K562 (cell line): ENCODE measurements at regions not wholly inside any gene's neighbourhood (a gene's known extent, or its start where the extent isn't known, plus 50 kb on each side); places are given as distances from the start of the nearest gene placed in this dataset.

Source experiments
- ATAC-seq: fragments of 200-7000 bp; cut with Tn5 transposase; 3 replicates; pipeline ENCODE4 v1.9.1; 2020; ENCODE audit warnings: moderate library complexity
- BruUV-seq: library from RNA; stranded (reverse); fragments of 400-500 nt; replicated peaks from 2 replicates; lab custom pipeline; 2021; lab: Mats Ljungman, UMichigan
- CTCF ChIA-PET: fragments of 300-600 bp; formaldehyde crosslinking; extraction: SDS; loops from one replicate; lab custom pipeline; 2021; ENCODE audit warnings: low intra/inter-chr PET ratio; lab: Yijun Ruan, JAX
- POLR2A ChIA-PET: fragments of 300-600, 350-650 bp; sonication (Branson Sonifier 250); formaldehyde crosslinking; extraction: SDS; loops from one replicate; lab custom pipeline; 2021; ENCODE audit warnings: antibody characterized with exemption, inconsistent platforms; lab: Yijun Ruan, JAX
- DNase-seq, 4 experiments: peaks; one replicate each; pipeline versions ENCODE4 v3.0.0 to v3.0.0-alpha.2; 2011 to 2018; ENCODE audit warnings: low spot score in 3 of 4, mixed read lengths in 3 of 4; ENCODE audit errors: extremely low read depth in 1 of 4
- FAIRE-seq: peaks from 2 replicates; lab custom pipeline; 2011; peaks lifted over from hg19 to GRCh38; lab: Jason Lieb, UNC
- H2AFZ ChIP-seq: 2 replicates; pipeline ENCODE4 v1.6.0; 2011; ENCODE audit warnings: low read depth, low read length, control low read depth, inconsistent platforms
- H3K27ac ChIP-seq: fragments of 200-600 bp; 3 replicates; pipeline ENCODE4 v1.8.0; 2011; ENCODE audit warnings: low read depth, mild to moderate bottlenecking, control low read depth, inconsistent platforms, low read length, moderate library complexity, mixed read lengths; ENCODE audit errors: extremely low read depth
- H3K27me3 ChIP-seq, 2 experiments: fragments of 300-600 bp in 1 of 2; 2 replicates in 1 of 2; 3 replicates in 1 of 2; pipeline versions ENCODE4 v1.6.0 to v1.8.0; 2011; ENCODE audit warnings: inconsistent platforms in 2 of 2, low read length in 2 of 2, mild to moderate bottlenecking in 1 of 2, mixed read lengths in 1 of 2, moderate library complexity in 1 of 2; ENCODE audit not compliant: control insufficient read depth in 2 of 2, insufficient read depth in 2 of 2
- H3K36me3 ChIP-seq: fragments of 300-600 bp; 3 replicates; pipeline ENCODE4 v1.8.0; 2011; ENCODE audit warnings: mild to moderate bottlenecking, low read length, inconsistent platforms; ENCODE audit not compliant: control insufficient read depth, insufficient read depth
- H3K4me1 ChIP-seq, 2 experiments: fragments of 200-600 bp in 1 of 2; replicated peaks in 1 of 2; 2 replicates in 1 of 2; 3 replicates in 1 of 2; pipeline versions ENCODE4 v1.5.1 to v1.8.0; 2011; ENCODE audit warnings: inconsistent platforms in 2 of 2, low read length in 2 of 2, mild to moderate bottlenecking in 1 of 2, mixed read lengths in 1 of 2, moderate library complexity in 1 of 2; ENCODE audit not compliant: control insufficient read depth in 2 of 2, insufficient read depth in 2 of 2
- H3K4me2 ChIP-seq: 2 replicates; pipeline ENCODE4 v1.6.1; 2011; ENCODE audit warnings: low read length, control low read depth, inconsistent platforms, mixed read lengths; ENCODE audit not compliant: insufficient read depth
- H3K4me3 ChIP-seq: fragments of 200-600 bp; sonication (generic), shearing (Covaris generic); 2 replicates; pipeline ENCODE4 v1.5.1; 2016; ENCODE audit warnings: control low read depth, inconsistent platforms
- H3K79me2 ChIP-seq: fragments of 200-600 bp; 3 replicates; pipeline ENCODE4 v1.8.0; 2011; ENCODE audit warnings: low read length, inconsistent platforms; ENCODE audit not compliant: control insufficient read depth, insufficient read depth
- H3K9ac ChIP-seq, 2 experiments: 2 replicates each; pipeline versions ENCODE4 v1.6.0 to v1.6.1; 2011; ENCODE audit warnings: low read depth in 2 of 2, low read length in 2 of 2, control low read depth in 1 of 2, inconsistent platforms in 1 of 2, mild to moderate bottlenecking in 1 of 2, mixed read lengths in 1 of 2; ENCODE audit not compliant: insufficient read depth in 1 of 2
- H3K9me1 ChIP-seq: one replicate; pipeline ENCODE4 v1.6.0; 2011; ENCODE audit warnings: inconsistent platforms, mild to moderate bottlenecking, low read length, moderate library complexity; ENCODE audit not compliant: control insufficient read depth, insufficient read depth
- H3K9me3 ChIP-seq: replicated peaks from 2 replicates; pipeline ENCODE4 v1.5.1; 2011; ENCODE audit warnings: low read depth, low read length, inconsistent platforms; ENCODE audit not compliant: control insufficient read depth, insufficient read depth
- H4K20me1 ChIP-seq: replicated peaks from 2 replicates; pipeline ENCODE4 v1.6.1; 2011; ENCODE audit warnings: low read length, inconsistent platforms, mixed read lengths; ENCODE audit not compliant: control insufficient read depth, insufficient read depth
- CTCF ChIP-seq, 3 experiments: IDR thresholded peaks in 2 of 3; conservative IDR thresholded peaks in 1 of 3; 2 replicates each; pipeline ENCODE4 v1.5.1; 2011 to 2012; ENCODE audit warnings: low read length in 3 of 3, mild to moderate bottlenecking in 3 of 3, control low read depth in 2 of 3, improper control_type of control experiment in 1 of 3, inconsistent platforms in 1 of 3, low read depth in 1 of 3, mixed read lengths in 1 of 3, moderate library complexity in 1 of 3; ENCODE audit not compliant: insufficient read depth in 2 of 3
- ELK3 ChIP-seq: fragments of 450-650 bp; formaldehyde crosslinking; IDR thresholded peaks from 2 replicates; pipeline ENCODE4 v1.4.0; 2020; ENCODE audit warnings: mild to moderate bottlenecking
- HEY1 ChIP-seq: fragments of 250-450 bp; sonication (Bioruptor Pico); IDR thresholded peaks from 2 replicates; pipeline ENCODE4 v1.5.0; 2020; ENCODE audit warnings: mild to moderate bottlenecking, moderate library complexity, borderline replicate concordance
- MAZ ChIP-seq, 2 experiments: fragments of 450-650 bp in 1 of 2; sonication (generic) in 1 of 2; formaldehyde crosslinking; IDR thresholded peaks in 1 of 2; conservative IDR thresholded peaks in 1 of 2; 2 replicates each; pipeline versions ENCODE4 v1.4.0 to v1.5.0; 2020; ENCODE audit warnings: mild to moderate bottlenecking in 1 of 2, missing genetic modification reagents in 1 of 2
- MCM7 ChIP-seq, 2 experiments: fragments of 450-650 bp; IDR thresholded peaks; 2 replicates each; pipeline ENCODE4 v1.6.1; 2016 to 2018
- STAT5A ChIP-seq: IDR thresholded peaks from 2 replicates; pipeline ENCODE4 v1.6.1; 2012; ENCODE audit warnings: low read length, inconsistent platforms, borderline replicate concordance
- XRCC3 ChIP-seq: fragments of 450-650 bp; IDR thresholded peaks from 2 replicates; pipeline ENCODE4 v1.6.1; 2017; ENCODE audit warnings: mild to moderate bottlenecking, moderate library complexity
- ZNF316 ChIP-seq: fragments of 450-650 bp; IDR thresholded peaks from 2 replicates; pipeline ENCODE4 v1.6.1; 2016
- WGBS: fragments of 100-300 bp; shearing (Covaris generic); methylation state at CpG from one replicate; pipeline ENCODE4 v1.1.6; 2016; ENCODE audit warnings: low coverage, mixed read lengths; ENCODE audit not compliant: insufficient coverage; ENCODE audit errors: missing lambda C conversion rate; 5-methylcytosine and 5-hydroxymethylcytosine counted together
- in situ Hi-C: fragments of 300-500 bp; cut with MboI; formaldehyde crosslinking; loops from 4 replicates; pipeline ENCODE4 v1.15.0; 2018; ENCODE audit warnings: inconsistent platforms, mixed read lengths
- intact Hi-C: fragments of 100-400 bp; cut with micrococcal nuclease; formaldehyde crosslinking; loops from 2 replicates; pipeline ENCODE4 v1.14.2; 2022
- TF ChIP-seq, protein P1 (sequence below): sonication (generic); formaldehyde crosslinking; IDR thresholded peaks from 2 replicates; pipeline ENCODE4 v1.8.0; 2022; ENCODE audit warnings: mild to moderate bottlenecking, missing genetic modification reagents

DNA sequence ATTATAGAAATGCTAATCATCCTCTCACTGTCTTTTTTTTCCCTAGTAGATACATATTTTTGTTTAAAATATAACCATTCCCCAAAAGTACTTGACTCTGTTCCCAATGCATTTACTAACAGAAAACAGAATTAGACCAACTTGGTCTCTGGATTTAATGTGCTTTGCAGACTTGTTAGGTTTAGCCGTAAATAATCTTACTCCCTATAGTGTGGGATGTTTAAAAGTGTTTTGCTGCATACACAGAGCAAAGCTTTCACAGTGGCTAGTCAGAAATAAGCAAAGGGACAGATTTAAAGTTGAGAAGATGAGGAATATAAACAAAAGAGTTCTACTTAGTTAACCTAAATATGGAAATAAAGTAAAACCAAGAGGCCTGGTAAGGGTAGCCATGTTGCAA is 527.5 kb downstream of the HDGFL1 start:
- in situ Hi-C loops: no loop called here
- Histone ChIP-seq H3K9me3 (no peaks in the 10 kb centered on the region; the same call in 1 of the 2 replicates), H3K79me2 (no peaks in the 10 kb centered on the region), H2AFZ (no peak overlapping the region), H3K4me2 (no peak overlapping the region), H3K9me1 (no peaks in the 10 kb centered on the region), H4K20me1 (no peaks in the 10 kb centered on the region), H3K27ac (no peak overlapping the region), H3K9ac (no peak overlapping the region), H3K4me3 (no peak overlapping the region), H3K36me3 (no peaks in the 10 kb centered on the region), H3K27me3 (no peaks in the 10 kb centered on the region), H3K4me1 (no peaks in the 10 kb centered on the region)
- TF ChIP-seq, protein P1, sequence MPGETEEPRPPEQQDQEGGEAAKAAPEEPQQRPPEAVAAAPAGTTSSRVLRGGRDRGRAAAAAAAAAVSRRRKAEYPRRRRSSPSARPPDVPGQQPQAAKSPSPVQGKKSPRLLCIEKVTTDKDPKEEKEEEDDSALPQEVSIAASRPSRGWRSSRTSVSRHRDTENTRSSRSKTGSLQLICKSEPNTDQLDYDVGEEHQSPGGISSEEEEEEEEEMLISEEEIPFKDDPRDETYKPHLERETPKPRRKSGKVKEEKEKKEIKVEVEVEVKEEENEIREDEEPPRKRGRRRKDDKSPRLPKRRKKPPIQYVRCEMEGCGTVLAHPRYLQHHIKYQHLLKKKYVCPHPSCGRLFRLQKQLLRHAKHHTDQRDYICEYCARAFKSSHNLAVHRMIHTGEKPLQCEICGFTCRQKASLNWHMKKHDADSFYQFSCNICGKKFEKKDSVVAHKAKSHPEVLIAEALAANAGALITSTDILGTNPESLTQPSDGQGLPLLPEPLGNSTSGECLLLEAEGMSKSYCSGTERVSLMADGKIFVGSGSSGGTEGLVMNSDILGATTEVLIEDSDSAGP: no peak
- TF ChIP-seq ELK3 (CRISPR knock-in tag) (no peak), HEY1 (CRISPR knock-in tag) (no peak), ZNF316 (no peak), MAZ (CRISPR knock-in tag; conservative IDR thresholded peaks at IDR 0.05 in 1 of 2, IDR thresholded peaks at IDR 0.05 in 1 of 2) (no peak), STAT5A (no peak), CTCF (IDR thresholded peaks at IDR 0.05 in 2 of 3, conservative IDR thresholded peaks at IDR 0.05 in 1 of 3; ENCODE audit: insufficient read depth in 2 of 3, low read depth in 1 of 3, low read length in 3 of 3) (no peak), XRCC3 (no peak), MCM7 (IDR thresholded peaks at IDR 0.05) (no peak)
- ATAC-seq (no peak), DNase-seq (no peak), FAIRE-seq (no peak)
- ChIA-PET CTCF (no interaction called here), POLR2A (no interaction called here)
- WGBS: 0% methylated on average over 1 of the region's 1 CpG
- BruUV-seq: no TSS peak
- intact Hi-C loops: no loop called here
